HepG2 (cell line): ENCODE measurements at regions not wholly inside any gene's neighbourhood (a gene's known extent, or its start where the extent isn't known, plus 50 kb on each side); places are given as distances from the start of the nearest gene placed in this dataset.
A peak's percentile ranks its signal among the peaks of the same experiment; 100 is the strongest.

Experiments
- AHDC1 ChIP-seq: sonication (generic); formaldehyde crosslinking; IDR thresholded peaks from 2 replicates; pipeline ENCODE4 v1.5.1; 2020; ENCODE audit warnings: mild to moderate bottlenecking, missing genetic modification reagents, borderline replicate concordance
- DMAP1 ChIP-seq: IDR thresholded peaks from 2 replicates; pipeline ENCODE4 v1.6.1; 2016
- EP300 ChIP-seq, 3 experiments: sonication (generic) in 1 of 3; formaldehyde crosslinking in 1 of 3; IDR thresholded peaks; 2 replicates each; pipeline versions ENCODE4 v1.5.1 to v1.6.1; 2011 to 2020; ENCODE audit warnings: low read depth in 2 of 3, low read length in 2 of 3, borderline replicate concordance in 1 of 3, improper control_type of control experiment in 1 of 3, mild to moderate bottlenecking in 1 of 3, missing genetic modification reagents in 1 of 3, moderate library complexity in 1 of 3
- FOXO1 ChIP-seq: sonication (generic); formaldehyde crosslinking; IDR thresholded peaks from 2 replicates; pipeline ENCODE4 v1.4.0; 2020; ENCODE audit warnings: missing genetic modification reagents
- PBX3 ChIP-seq: sonication (generic); formaldehyde crosslinking; IDR thresholded peaks from 2 replicates; pipeline ENCODE4 v1.8.1; 2023; ENCODE audit warnings: missing genetic modification reagents, inconsistent platforms, borderline replicate concordance
- SALL1 ChIP-seq: sonication (generic); formaldehyde crosslinking; IDR thresholded peaks from 2 replicates; pipeline ENCODE4 v1.8.0; 2022; ENCODE audit warnings: mild to moderate bottlenecking, missing genetic modification reagents
- SMAD9 ChIP-seq: sonication (generic); formaldehyde crosslinking; IDR thresholded peaks from 2 replicates; pipeline ENCODE4 v1.5.1; 2020; ENCODE audit warnings: mild to moderate bottlenecking, missing genetic modification reagents
- XBP1 ChIP-seq: sonication (generic); formaldehyde crosslinking; IDR thresholded peaks from 2 replicates; pipeline ENCODE4 v1.5.0; 2020; ENCODE audit warnings: missing genetic modification reagents
- ZBTB40 ChIP-seq, 2 experiments: fragments of 450-650 bp in 1 of 2; sonication (generic) in 1 of 2; formaldehyde crosslinking in 1 of 2; IDR thresholded peaks; 2 replicates each; pipeline versions ENCODE4 v1.6.1 to v1.8.0; 2016 to 2022; ENCODE audit warnings: antibody characterized with exemption in 1 of 2, mild to moderate bottlenecking in 1 of 2, missing genetic modification reagents in 1 of 2
- ZEB1 ChIP-seq: IDR thresholded peaks from 2 replicates; pipeline ENCODE4 v1.6.1; 2012; ENCODE audit warnings: mild to moderate bottlenecking, low read depth, inconsistent platforms; ENCODE audit not compliant: insufficient replicate concordance
- ZNF382 ChIP-seq: sonication (generic); formaldehyde crosslinking; IDR thresholded peaks from 2 replicates; pipeline ENCODE4 v1.5.0; 2020; ENCODE audit warnings: missing genetic modification reagents, mild to moderate bottlenecking, borderline replicate concordance
- ZNF530 ChIP-seq: sonication (generic); formaldehyde crosslinking; IDR thresholded peaks from 2 replicates; pipeline ENCODE4 v1.5.0; 2020; ENCODE audit warnings: low read depth, mild to moderate bottlenecking, missing genetic modification reagents

- TF ChIP-seq SMAD9 (CRISPR knock-in tag) (no peak), XBP1 (CRISPR knock-in tag) (no peak), EP300 (IDR thresholded peaks at IDR 0.05; ENCODE audit: low read depth in 2 of 2, low read length in 2 of 2) (peak in 1 of 2 experiments; percentile 77; a peak in 1 of 4 replicates), EP300 (CRISPR knock-in tag; IDR thresholded peaks at IDR 0.05; ENCODE audit: borderline replicate concordance) (no peak), AHDC1 (peak; percentile 86), ZBTB40 (IDR thresholded peaks at IDR 0.05) (no peak), ZBTB40 (CRISPR knock-in tag; IDR thresholded peaks at IDR 0.05) (no peak), ZEB1 (no peak), ZNF530 (CRISPR knock-in tag) (no peak), SALL1 (CRISPR knock-in tag) (peak; percentile 26; the same call in 1 of the 2 replicates), FOXO1 (CRISPR knock-in tag) (no peak), DMAP1 (CRISPR knock-in tag) (no peak), ZNF382 (no peak), PBX3 (CRISPR knock-in tag) (no peak)
Measured at GRCh38 chr2:81247648-81248047, 943.1 kb upstream of the LRRTM1 start (continued).
